ENCODE measurements at regions not wholly inside any gene's neighbourhood (a gene's known extent, or its start where the extent isn't known, plus 50 kb on each side); places are given as distances from the start of the nearest gene placed in this dataset.

DNA sequence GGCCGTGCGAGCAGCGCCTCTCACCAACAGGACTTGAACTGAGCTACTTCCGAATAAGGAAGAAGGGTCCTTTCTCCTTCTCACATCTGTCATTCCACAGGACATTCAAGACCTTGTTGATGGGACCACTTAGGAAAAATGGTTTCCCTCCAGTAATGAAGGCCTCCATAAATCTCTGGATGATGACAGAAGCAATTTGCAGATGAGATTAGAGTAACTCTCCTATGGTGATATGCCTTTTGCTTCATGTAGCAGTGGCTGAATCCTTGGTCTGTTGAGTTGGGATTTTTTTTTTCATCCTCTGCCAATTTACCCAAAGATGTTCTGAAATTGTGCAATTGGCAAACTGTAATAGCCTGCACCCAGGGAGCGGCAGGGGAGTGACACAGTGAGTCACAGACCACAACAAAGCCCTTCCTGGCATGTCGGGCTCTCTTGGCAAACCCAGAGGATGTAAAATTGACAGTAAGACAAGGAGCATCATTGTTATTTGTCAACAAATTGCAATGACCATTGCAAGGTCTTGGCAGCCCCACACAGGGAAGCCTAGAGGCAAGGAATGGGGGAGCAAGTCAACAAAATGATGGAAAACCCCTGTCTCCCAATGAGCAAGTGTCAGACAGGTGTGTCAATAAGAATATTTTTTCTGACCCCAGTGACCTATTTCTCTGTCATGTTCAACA lies 275.9 kb downstream of the ACTL7B start:
- Mint-ChIP-seq H3K9me3 (no peaks in the 10 kb centered on the region), H3K27ac (no peak overlapping the region), H3K4me1 (ENCODE audit: low read depth) (no peaks in the 10 kb centered on the region), H3K27me3 (ENCODE audit: insufficient read depth) (no peaks in the 10 kb centered on the region), H3K36me3 (ENCODE audit: low read depth) (no peaks in the 10 kb centered on the region), H3K4me3 (no peak overlapping the region)
- no peak for DNase-seq (ENCODE audit: low spot score)
- intact Hi-C loops (cut with micrococcal nuclease), result no loop called here

DNA sequence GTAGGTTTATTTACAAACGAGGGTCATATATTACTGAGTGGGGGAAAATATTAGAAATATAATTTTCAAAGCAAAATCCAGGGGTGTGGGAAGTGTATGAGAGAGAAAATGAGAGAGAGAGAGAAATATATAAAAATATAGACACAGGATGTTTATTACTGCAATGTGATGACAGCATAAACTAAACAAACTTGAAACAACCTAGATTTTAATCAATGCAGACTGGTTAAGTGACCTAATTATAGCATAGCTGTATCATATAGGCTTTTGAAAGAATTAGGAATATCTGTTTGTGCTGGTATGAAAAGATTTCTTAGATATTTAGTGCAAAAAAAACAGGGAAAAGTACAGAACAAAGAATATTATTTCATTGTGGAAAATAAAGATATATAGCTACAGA lies 280.5 kb downstream of the ACTL7B start:
- H3K36me3 Mint-ChIP-seq (ENCODE audit: low read depth), result no peaks in the 10 kb centered on the region
- H3K27me3 Mint-ChIP-seq (ENCODE audit: insufficient read depth), result peaks cover 2% of the 10 kb centered on the region
- no peaks in the 10 kb centered on the region for H3K9me3 Mint-ChIP-seq
- intact Hi-C loops (cut with micrococcal nuclease), result no loop called here
- H3K4me3 Mint-ChIP-seq, result no peak overlapping the region
- H3K4me1 Mint-ChIP-seq (ENCODE audit: low read depth), result no peaks in the 10 kb centered on the region
- H3K27ac Mint-ChIP-seq, result no peak overlapping the region
- DNase-seq (ENCODE audit: low spot score), result no peak

DNA sequence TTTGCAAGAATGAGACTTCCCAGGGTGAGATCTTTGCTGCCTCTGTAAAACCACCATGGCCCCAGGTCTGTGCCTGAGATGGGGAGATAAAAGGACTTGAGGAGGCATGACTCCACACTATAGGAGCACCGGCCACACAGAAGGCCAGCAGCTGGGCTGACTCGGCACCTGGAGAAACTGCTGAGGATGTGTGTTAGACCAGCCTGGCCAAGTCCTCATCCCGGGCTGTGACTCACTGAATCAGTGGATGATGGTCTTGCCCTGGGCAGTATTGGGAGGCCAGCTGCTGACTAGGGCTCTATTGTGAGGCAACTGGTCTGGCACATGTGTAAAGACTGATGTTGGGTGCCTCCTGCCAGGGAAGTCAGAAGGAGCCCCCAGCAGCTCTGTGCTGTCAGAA lies 286.2 kb downstream of the ACTL7B start:
- intact Hi-C loops (cut with micrococcal nuclease), result loop anchor here (5.0 kb wide), 1 partner anchor 1102 kb away; no protein-coding TSS in a partner anchor
- no peak overlapping the region for H3K4me3 Mint-ChIP-seq
- no peak overlapping the region for H3K27ac Mint-ChIP-seq
- H3K4me1 Mint-ChIP-seq (ENCODE audit: low read depth), result no peaks in the 10 kb centered on the region
- H3K27me3 Mint-ChIP-seq (ENCODE audit: insufficient read depth), result peaks cover 5% of the 10 kb centered on the region
- H3K9me3 Mint-ChIP-seq, result no peaks in the 10 kb centered on the region
- no peak for DNase-seq (ENCODE audit: low spot score)
- no peaks in the 10 kb centered on the region for H3K36me3 Mint-ChIP-seq (ENCODE audit: low read depth)

DNA sequence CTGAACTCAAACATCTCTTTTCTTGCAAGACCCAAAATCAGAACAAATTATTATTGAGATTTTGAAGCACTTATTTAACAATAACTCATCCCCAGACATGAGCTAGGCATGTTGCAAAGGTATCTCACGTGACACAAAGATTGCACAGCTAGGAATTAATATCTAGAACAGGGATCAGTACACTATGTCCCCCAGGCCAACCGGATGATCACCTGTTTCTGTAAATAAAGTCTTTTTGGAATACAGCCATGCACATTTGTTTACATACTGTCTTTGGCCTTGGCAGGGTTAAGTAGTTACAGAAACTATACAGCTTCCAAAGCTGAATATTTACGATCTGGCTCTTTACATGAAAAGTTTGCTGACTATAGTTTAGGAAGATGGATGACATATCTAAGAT lies 287.7 kb downstream of the ACTL7B start:
- intact Hi-C loops (cut with micrococcal nuclease), result loop anchor here (5.0 kb wide), 1 partner anchor 1101 kb away; no protein-coding TSS in a partner anchor
- DNase-seq (ENCODE audit: low spot score), result no peak
- Mint-ChIP-seq H3K9me3 (no peaks in the 10 kb centered on the region), H3K27me3 (ENCODE audit: insufficient read depth) (peaks cover 5% of the 10 kb centered on the region), H3K27ac (no peak overlapping the region), H3K4me3 (no peak overlapping the region), H3K36me3 (ENCODE audit: low read depth) (no peaks in the 10 kb centered on the region), H3K4me1 (ENCODE audit: low read depth) (no peaks in the 10 kb centered on the region)

DNA sequence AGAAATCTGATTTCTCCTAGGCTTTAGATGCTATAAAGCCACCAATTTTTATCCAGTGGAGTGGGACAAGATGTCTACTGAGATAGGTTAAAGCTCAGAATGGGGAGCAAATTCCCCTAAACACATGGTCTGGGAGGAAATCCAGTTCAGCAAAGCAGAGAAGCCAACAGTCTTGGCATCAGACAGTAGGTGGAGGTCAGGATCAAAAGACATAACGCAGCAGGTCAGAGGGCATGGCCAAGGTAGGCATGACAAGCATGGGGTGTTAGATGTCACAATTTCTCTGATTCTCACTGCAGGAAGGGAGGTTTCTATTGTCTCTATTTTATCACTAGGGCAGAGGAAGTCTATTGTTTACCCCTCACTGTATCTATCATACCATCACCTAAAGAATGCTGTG lies 288.2 kb downstream of the ACTL7B start:
- intact Hi-C loops (cut with micrococcal nuclease), result loop anchor here (5.0 kb wide), 1 partner anchor 1100 kb away; no protein-coding TSS in a partner anchor
- H3K36me3 Mint-ChIP-seq (ENCODE audit: low read depth), result no peaks in the 10 kb centered on the region
- no peaks in the 10 kb centered on the region for H3K4me1 Mint-ChIP-seq (ENCODE audit: low read depth)
- H3K27ac Mint-ChIP-seq, result no peak overlapping the region
- H3K9me3 Mint-ChIP-seq, result no peaks in the 10 kb centered on the region
- no peak for DNase-seq (ENCODE audit: low spot score)
- H3K27me3 Mint-ChIP-seq (ENCODE audit: insufficient read depth), result peaks cover 5% of the 10 kb centered on the region
- no peak overlapping the region for H3K4me3 Mint-ChIP-seq

DNA sequence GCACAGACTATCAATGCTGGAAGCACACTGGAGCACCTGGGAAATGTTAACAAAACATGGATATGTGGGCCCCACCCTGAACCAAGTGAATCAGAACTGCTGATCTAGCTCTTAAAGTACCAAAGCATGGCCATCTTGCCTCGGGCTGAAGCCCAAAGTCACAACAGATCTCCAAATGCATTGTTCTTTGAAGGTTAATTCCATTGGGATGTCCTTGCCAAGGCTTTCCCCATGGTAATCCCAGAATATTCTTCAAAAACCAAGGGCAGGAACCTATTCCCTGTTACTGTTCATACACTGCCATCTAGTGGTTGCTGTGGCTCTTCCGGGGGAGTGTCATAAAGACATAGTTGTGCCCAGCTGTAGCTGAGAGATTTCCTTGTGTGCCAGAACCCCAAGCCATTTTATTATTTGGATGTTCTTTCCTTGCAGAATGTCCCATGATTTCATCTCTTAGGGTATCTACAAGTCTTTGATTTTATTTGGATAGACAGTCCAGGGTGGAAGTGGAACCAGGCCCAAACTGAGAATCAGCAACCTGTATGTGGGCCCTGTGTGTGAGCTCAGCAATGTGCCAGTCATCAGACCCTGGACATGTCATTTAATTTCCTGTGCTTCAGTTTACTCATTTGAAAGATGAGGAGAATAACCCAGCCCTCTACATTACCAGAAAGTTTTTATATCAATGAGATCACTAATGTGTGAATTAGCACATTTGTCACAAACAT lies 290.0 kb downstream of the ACTL7B start:
- intact Hi-C loops (cut with micrococcal nuclease), result loop anchor here (2.0 to 5.0 kb wide), 2 partner anchors 1099 to 1143 kb away; no protein-coding TSS in a partner anchor
- no peaks in the 10 kb centered on the region for H3K4me1 Mint-ChIP-seq (ENCODE audit: low read depth)
- DNase-seq (ENCODE audit: low spot score), result no peak
- H3K9me3 Mint-ChIP-seq, result no peaks in the 10 kb centered on the region
- H3K4me3 Mint-ChIP-seq, result no peak overlapping the region
- H3K27ac Mint-ChIP-seq, result no peak overlapping the region
- peaks cover 2% of the 10 kb centered on the region for H3K27me3 Mint-ChIP-seq (ENCODE audit: insufficient read depth)
- no peaks in the 10 kb centered on the region for H3K36me3 Mint-ChIP-seq (ENCODE audit: low read depth)

DNA sequence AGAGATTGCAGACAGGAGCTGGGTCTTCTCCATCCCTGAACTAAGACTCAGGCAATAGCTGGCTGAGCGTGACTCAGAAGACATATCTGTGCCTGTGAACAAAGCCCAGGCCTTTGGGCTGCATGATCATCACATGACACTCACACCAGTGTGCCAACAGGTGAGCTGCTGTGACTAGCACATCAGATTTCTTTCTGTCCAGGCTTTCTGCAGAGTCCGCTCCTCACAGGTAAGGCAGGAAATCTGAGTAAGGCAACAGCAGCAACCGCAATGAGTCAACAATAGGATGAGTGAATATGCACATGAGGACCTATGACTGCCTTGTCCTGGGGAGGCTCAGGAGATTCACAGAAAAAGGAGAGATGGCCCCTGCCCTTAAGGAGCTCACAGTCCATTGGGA lies 293.6 kb downstream of the ACTL7B start:
- Mint-ChIP-seq H3K36me3 (ENCODE audit: low read depth) (no peaks in the 10 kb centered on the region), H3K9me3 (no peaks in the 10 kb centered on the region), H3K27me3 (ENCODE audit: insufficient read depth) (peaks cover 5% of the 10 kb centered on the region), H3K4me3 (no peak overlapping the region), H3K27ac (no peak overlapping the region), H3K4me1 (ENCODE audit: low read depth) (no peaks in the 10 kb centered on the region)
- intact Hi-C loops (cut with micrococcal nuclease), result no loop called here
- no peak for DNase-seq (ENCODE audit: low spot score)

DNA sequence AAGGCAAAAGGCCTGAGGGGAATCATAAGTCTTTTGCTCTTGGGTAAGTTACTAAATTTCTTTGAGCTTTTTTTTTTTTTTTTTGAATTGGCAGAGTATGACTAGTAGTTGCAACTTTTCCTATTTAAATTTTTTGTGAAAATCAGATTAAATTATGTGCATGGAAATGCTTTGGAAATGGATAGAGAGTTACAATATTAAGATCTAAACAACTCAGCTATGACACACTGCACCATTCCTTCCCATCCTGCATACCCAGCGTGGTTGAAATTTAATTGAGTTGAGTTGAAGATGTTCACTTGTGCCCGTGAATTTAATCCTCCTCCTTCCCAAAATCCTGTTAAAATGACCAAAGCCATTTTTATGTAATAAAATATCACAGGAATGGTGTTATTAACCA lies 296.4 kb downstream of the ACTL7B start:
- no peak overlapping the region for H3K4me3 Mint-ChIP-seq
- no peaks in the 10 kb centered on the region for H3K36me3 Mint-ChIP-seq (ENCODE audit: low read depth)
- H3K9me3 Mint-ChIP-seq, result no peaks in the 10 kb centered on the region
- no peak overlapping the region for H3K27ac Mint-ChIP-seq
- no peak for DNase-seq (ENCODE audit: low spot score)
- intact Hi-C loops (cut with micrococcal nuclease), result no loop called here
- peaks cover 5% of the 10 kb centered on the region for H3K27me3 Mint-ChIP-seq (ENCODE audit: insufficient read depth)
- no peaks in the 10 kb centered on the region for H3K4me1 Mint-ChIP-seq (ENCODE audit: low read depth)

DNA sequence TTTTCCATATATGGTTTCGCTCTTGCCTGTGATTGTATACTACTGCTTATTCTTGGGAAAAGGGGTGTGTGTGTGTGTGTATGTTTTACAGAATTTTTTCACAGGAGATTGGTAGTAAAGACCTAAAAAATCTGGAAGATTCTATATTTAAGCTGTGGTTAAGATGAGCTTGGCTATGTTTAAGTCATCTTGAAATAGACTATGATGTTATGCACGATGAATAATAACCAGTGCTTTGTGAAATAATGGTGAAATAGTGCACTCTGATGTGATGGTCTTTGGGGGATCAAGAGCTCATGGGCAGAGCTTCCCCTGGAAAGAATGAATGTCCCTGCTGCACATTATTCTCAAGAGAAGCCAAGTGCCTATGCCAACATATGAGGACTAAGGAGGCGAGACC lies 301.0 kb downstream of the ACTL7B start:
- H3K27ac Mint-ChIP-seq, result no peak overlapping the region
- no peak overlapping the region for H3K4me3 Mint-ChIP-seq
- H3K27me3 Mint-ChIP-seq (ENCODE audit: insufficient read depth), result peaks cover 2% of the 10 kb centered on the region
- no peaks in the 10 kb centered on the region for H3K4me1 Mint-ChIP-seq (ENCODE audit: low read depth)
- no peak for DNase-seq (ENCODE audit: low spot score)
- H3K36me3 Mint-ChIP-seq (ENCODE audit: low read depth), result no peaks in the 10 kb centered on the region
- no peaks in the 10 kb centered on the region for H3K9me3 Mint-ChIP-seq
- intact Hi-C loops (cut with micrococcal nuclease), result no loop called here

DNA sequence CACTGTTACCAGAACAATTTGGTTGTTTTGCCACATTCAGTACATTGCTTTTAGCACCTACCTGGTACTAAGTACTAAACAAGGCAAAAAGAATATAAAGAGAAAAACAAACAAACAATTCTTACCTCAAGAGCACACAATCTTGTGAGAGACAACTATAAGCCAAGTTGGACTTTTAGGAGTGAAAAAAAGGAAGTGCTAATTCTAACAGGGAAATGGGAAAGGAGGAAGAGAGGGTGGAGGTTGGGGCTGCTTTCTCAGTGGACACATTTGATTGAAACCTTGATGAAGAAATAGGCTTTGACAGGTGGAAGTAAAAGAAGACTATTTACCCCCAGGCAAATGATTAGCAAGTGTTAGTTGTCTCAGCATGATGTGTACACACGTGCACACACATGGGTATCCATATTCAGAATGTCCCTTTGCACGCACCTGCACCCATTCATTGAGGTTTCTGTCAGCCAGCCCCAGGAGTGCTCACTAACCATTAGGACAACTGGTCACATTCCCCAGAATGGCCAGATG lies 302.6 kb downstream of the ACTL7B start:
- Mint-ChIP-seq H3K27me3 (ENCODE audit: insufficient read depth) (no peaks in the 10 kb centered on the region), H3K27ac (no peak overlapping the region), H3K9me3 (no peaks in the 10 kb centered on the region), H3K36me3 (ENCODE audit: low read depth) (no peaks in the 10 kb centered on the region), H3K4me1 (ENCODE audit: low read depth) (no peaks in the 10 kb centered on the region), H3K4me3 (no peak overlapping the region)
- no peak for DNase-seq (ENCODE audit: low spot score)
- intact Hi-C loops (cut with micrococcal nuclease), result no loop called here

DNA sequence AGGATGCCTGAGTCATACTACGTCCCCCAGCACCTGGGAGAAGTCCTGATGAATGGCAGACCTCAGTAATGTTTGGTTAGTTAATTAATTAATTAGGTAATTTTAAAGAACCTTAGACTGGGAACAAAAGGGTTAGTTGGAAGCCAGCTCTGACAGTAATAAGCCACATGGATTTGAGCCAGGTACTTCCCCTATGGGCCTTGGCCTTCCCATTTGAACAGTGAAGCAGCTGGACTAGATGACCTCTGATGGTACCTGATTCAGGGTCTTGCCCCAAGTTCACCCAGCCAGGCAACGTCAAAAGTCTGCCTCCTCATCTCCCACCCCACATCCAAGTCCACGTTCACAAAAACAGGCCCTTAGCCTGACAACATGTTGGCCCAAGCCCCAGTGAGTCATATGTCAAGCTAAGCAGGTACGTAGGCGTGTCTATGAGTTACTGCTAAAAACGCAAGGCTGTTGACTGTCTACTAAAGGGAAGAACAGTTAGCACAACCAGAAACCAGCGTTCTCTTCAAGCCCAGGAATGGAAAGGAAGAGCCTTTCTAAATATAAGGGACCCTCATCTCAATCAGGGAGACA lies 303.2 kb downstream of the ACTL7B start:
- no peak overlapping the region for H3K27ac Mint-ChIP-seq
- H3K9me3 Mint-ChIP-seq, result no peaks in the 10 kb centered on the region
- no peaks in the 10 kb centered on the region for H3K27me3 Mint-ChIP-seq (ENCODE audit: insufficient read depth)
- H3K4me3 Mint-ChIP-seq, result no peak overlapping the region
- DNase-seq (ENCODE audit: low spot score), result no peak
- H3K36me3 Mint-ChIP-seq (ENCODE audit: low read depth), result no peaks in the 10 kb centered on the region
- no peaks in the 10 kb centered on the region for H3K4me1 Mint-ChIP-seq (ENCODE audit: low read depth)
- intact Hi-C loops (cut with micrococcal nuclease), result no loop called here

DNA sequence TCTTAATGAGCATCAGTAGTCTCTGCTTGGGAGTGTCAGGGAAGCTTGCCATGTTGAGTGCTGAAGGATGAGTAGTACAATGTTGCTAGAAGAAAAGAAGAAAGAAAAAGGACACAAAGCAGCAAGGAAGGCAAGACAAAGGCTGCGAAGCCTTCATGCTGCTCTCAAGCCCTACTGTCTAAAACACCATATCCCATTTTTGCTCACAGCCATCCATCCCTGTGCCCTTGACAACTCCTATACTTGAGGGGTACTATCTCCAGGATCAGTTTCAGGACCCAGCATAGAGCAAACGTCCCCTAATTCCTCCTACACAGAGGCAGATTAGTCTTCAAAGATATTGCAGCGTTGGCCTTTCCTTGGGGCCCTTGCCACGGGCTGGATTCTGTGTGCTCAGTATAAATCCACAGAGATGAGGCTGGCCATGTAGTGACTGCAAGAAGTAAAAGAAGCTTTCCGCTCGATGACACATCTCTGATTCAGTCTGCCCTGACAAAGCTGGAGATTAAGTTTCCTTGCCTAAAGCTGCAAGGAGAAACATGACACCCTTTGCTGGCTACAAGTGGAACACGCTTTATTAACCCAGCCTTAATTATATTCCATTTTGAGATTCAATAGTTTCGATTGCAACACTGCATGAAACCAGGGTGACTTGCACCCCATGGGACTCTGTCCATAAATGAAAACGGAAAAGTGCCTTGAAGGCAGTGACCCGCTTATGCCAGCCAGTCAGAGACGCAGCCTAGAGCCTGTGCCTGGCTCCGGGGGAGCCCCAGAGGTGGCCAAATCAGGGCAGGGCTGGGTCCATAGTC lies 304.6 kb downstream of the ACTL7B start:
- intact Hi-C loops (cut with micrococcal nuclease), result no loop called here
- Mint-ChIP-seq H3K36me3 (ENCODE audit: low read depth) (no peaks in the 10 kb centered on the region), H3K9me3 (no peaks in the 10 kb centered on the region), H3K27ac (no peak overlapping the region), H3K27me3 (ENCODE audit: insufficient read depth) (no peaks in the 10 kb centered on the region), H3K4me3 (no peak overlapping the region), H3K4me1 (ENCODE audit: low read depth) (no peaks in the 10 kb centered on the region)
- DNase-seq (ENCODE audit: low spot score), result no peak

All from activated T-helper 1 cell treated with anti-CD3 and anti-CD28 coated beads, Interleukin-12 subunit alpha, Interleukin-12 subunit beta, Interleukin-2, Interleukin-4 antibody, amounts not matched to agents 30 ng/mL and 10 ng/mL and 1 ng/mL, durations not matched to agents 14 hours and 24 hours and 36 hours (primary cell).